ENCODE measurements at regions not wholly inside any gene's neighbourhood (a gene's known extent, or its start where the extent isn't known, plus 50 kb on each side); places are given as distances from the start of the nearest gene placed in this dataset.

GRCh38 chr2:130264501-130264900 lies 66.3 kb upstream of the TUBA3E start:
- no peak for TF ChIP-seq POLR2A (IDR thresholded peaks at IDR 0.05)
- TF ChIP-seq CTCF (IDR thresholded peaks at IDR 0.05), result no peak
- no peak for TF ChIP-seq EP300 (IDR thresholded peaks at IDR 0.05)
